ENCODE measurements at regions not wholly inside any gene's neighbourhood (a gene's known extent, or its start where the extent isn't known, plus 50 kb on each side); places are given as distances from the start of the nearest gene placed in this dataset.

- no peak for TF ChIP-seq EZH2phosphoT487 (IDR thresholded peaks at IDR 0.05; ENCODE audit: borderline replicate concordance, low read length)
- no peak for TF ChIP-seq CTCF (IDR thresholded peaks at IDR 0.05; ENCODE audit: low read depth, low read length, poor library complexity, severe bottlenecking)
- Histone ChIP-seq H3K27me3 (ENCODE audit: control insufficient read depth, low read length) (no peaks in the 10 kb centered on the region), H3K79me2 (ENCODE audit: control insufficient read depth, low read length) (no peaks in the 10 kb centered on the region), H4K20me1 (ENCODE audit: control insufficient read depth, insufficient read depth, low read depth, low read length) (no peaks in the 10 kb centered on the region), H3K4me3 (ENCODE audit: low read length) (peak overlapping the region; percentile 48), H3K9me2 (replicated peaks; ENCODE audit: control insufficient read depth, low read length) (no peaks in the 10 kb centered on the region), H3F3A (ENCODE audit: control insufficient read depth, insufficient read depth) (no peaks in the 10 kb centered on the region), H3K27ac (ENCODE audit: low read depth, low read length) (no peak overlapping the region), H3K36me3 (ENCODE audit: control insufficient read depth, low read length) (no peaks in the 10 kb centered on the region), H3K4me2 (ENCODE audit: low read length) (peak overlapping the region; percentile 57), H3K4me1 (ENCODE audit: control insufficient read depth, low read length) (peaks cover 12% of the 10 kb centered on the region), H3K9me3 (ENCODE audit: control insufficient read depth, insufficient read depth, low read length) (no peaks in the 10 kb centered on the region)
These were observed 1412.7 kb downstream of the KCNT2 start for GRCh38 chr1:195195423-195196057.

DNA sequence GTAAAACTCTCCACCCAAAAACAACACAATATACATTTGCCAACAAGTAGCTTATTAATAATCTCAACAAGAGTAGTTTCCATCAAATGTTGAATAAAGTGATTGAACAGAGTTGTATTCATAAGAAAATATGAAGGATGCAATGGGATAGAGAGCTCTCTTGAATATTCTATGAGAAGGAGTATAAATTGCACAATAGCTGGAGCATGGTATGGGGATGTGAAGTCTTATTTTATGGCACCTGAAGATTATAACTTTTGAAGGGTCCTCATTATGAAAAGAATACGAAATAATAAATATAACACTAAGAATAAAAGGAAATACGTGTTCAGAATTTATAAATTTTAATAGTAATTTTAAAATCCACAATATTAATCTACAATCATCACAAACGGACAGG, 1415.1 kb downstream of the KCNT2 start:
- Histone ChIP-seq H3K36me3 (ENCODE audit: control insufficient read depth, low read length) (no peaks in the 10 kb centered on the region), H3K27me3 (ENCODE audit: control insufficient read depth, low read length) (no peaks in the 10 kb centered on the region), H4K20me1 (ENCODE audit: control insufficient read depth, insufficient read depth, low read depth, low read length) (no peaks in the 10 kb centered on the region), H3K79me2 (ENCODE audit: control insufficient read depth, low read length) (no peaks in the 10 kb centered on the region), H3K27ac (ENCODE audit: low read depth, low read length) (no peak overlapping the region), H3K4me3 (ENCODE audit: low read length) (no peak overlapping the region), H3K4me2 (ENCODE audit: low read length) (no peak overlapping the region), H3K9me3 (ENCODE audit: control insufficient read depth, insufficient read depth, low read length) (no peaks in the 10 kb centered on the region), H3F3A (ENCODE audit: control insufficient read depth, insufficient read depth) (no peaks in the 10 kb centered on the region), H3K4me1 (ENCODE audit: control insufficient read depth, low read length) (peaks cover 12% of the 10 kb centered on the region), H3K9me2 (replicated peaks; ENCODE audit: control insufficient read depth, low read length) (no peaks in the 10 kb centered on the region)
- no peak for TF ChIP-seq EZH2phosphoT487 (IDR thresholded peaks at IDR 0.05; ENCODE audit: borderline replicate concordance, low read length)
- TF ChIP-seq CTCF (IDR thresholded peaks at IDR 0.05; ENCODE audit: low read depth, low read length, poor library complexity, severe bottlenecking), result no peak

GRCh38 chr1:195188821-195189220, 1419.4 kb downstream of the KCNT2 start:
- Histone ChIP-seq H3K36me3 (ENCODE audit: control insufficient read depth, low read length) (no peaks in the 10 kb centered on the region), H3K27me3 (ENCODE audit: control insufficient read depth, low read length) (no peaks in the 10 kb centered on the region), H3K4me3 (ENCODE audit: low read length) (no peak overlapping the region), H3K79me2 (ENCODE audit: control insufficient read depth, low read length) (no peaks in the 10 kb centered on the region), H3K9me3 (ENCODE audit: control insufficient read depth, insufficient read depth, low read length) (no peaks in the 10 kb centered on the region), H3K9me2 (replicated peaks; ENCODE audit: control insufficient read depth, low read length) (no peaks in the 10 kb centered on the region), H3F3A (ENCODE audit: control insufficient read depth, insufficient read depth) (no peaks in the 10 kb centered on the region), H4K20me1 (ENCODE audit: control insufficient read depth, insufficient read depth, low read depth, low read length) (no peaks in the 10 kb centered on the region), H3K4me2 (ENCODE audit: low read length) (no peak overlapping the region), H3K27ac (ENCODE audit: low read depth, low read length) (no peak overlapping the region), H3K4me1 (ENCODE audit: control insufficient read depth, low read length) (no peaks in the 10 kb centered on the region)
- TF ChIP-seq CTCF (IDR thresholded peaks at IDR 0.05; ENCODE audit: low read depth, low read length, poor library complexity, severe bottlenecking) (no peak), EZH2phosphoT487 (IDR thresholded peaks at IDR 0.05; ENCODE audit: borderline replicate concordance, low read length) (no peak)
